ENCODE measurements at regions not wholly inside any gene's neighbourhood (a gene's known extent, or its start where the extent isn't known, plus 50 kb on each side); places are given as distances from the start of the nearest gene placed in this dataset.

GRCh38 chr2:221176667-221177066 lies 395.4 kb downstream of the EPHA4 start:
- no peaks in the 10 kb centered on the region for H3K36me3 Mint-ChIP-seq (ENCODE audit: low read depth)
- DNase-seq (ENCODE audit: low spot score): no peak
- no peak overlapping the region for H3K4me3 Mint-ChIP-seq
- H3K27me3 Mint-ChIP-seq (ENCODE audit: low read depth): no peaks in the 10 kb centered on the region
- H3K27ac Mint-ChIP-seq: no peak overlapping the region
- H3K9me3 Mint-ChIP-seq: no peaks in the 10 kb centered on the region
- H3K4me1 Mint-ChIP-seq (ENCODE audit: low read depth): no peaks in the 10 kb centered on the region

- Mint-ChIP-seq H3K36me3 (ENCODE audit: low read depth) (no peaks in the 10 kb centered on the region), H3K27me3 (ENCODE audit: low read depth) (no peaks in the 10 kb centered on the region), H3K27ac (no peak overlapping the region), H3K4me1 (ENCODE audit: low read depth) (no peaks in the 10 kb centered on the region), H3K9me3 (no peaks in the 10 kb centered on the region), H3K4me3 (no peak overlapping the region)
- no peak for DNase-seq (ENCODE audit: low spot score)
These were observed 394.0 kb downstream of the EPHA4 start for GRCh38 chr2:221178139-221178538.

GRCh38 chr2:221186873-221187272 lies 385.2 kb downstream of the EPHA4 start:
- Mint-ChIP-seq H3K4me3 (no peak overlapping the region), H3K4me1 (ENCODE audit: low read depth) (no peaks in the 10 kb centered on the region), H3K27ac (no peak overlapping the region), H3K9me3 (no peaks in the 10 kb centered on the region), H3K36me3 (ENCODE audit: low read depth) (no peaks in the 10 kb centered on the region), H3K27me3 (ENCODE audit: low read depth) (no peaks in the 10 kb centered on the region)
- no peak for DNase-seq (ENCODE audit: low spot score)

DNA sequence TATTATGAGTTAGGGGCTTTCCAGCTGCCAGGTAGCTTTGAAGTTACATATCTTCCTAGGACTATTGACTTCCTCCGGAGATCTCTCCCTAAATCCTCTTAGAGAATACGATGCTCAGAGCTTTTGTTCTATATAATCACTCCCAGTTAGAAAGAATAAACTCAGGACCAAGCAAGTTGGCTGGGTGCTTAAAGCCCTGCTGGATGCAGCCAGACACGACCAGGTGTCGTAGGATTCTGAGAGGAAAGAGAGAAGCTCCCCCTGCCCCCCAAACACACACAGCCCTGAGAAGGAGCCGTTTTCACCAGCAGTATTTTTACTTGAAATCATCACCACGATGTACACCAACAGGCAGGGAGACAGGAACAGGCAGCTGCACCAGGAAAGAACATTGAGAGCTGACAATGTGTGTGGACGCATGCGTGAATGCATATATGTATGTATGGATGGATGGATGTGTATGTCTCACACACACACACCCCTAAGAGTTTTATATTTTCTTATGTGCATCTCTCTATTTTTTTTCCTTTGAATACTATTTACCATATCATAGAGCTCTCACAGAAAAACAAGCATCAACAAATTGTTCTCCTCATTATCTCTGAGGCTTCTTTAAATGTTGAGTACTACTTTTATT lies 382.6 kb downstream of the EPHA4 start:
- no peak overlapping the region for H3K4me3 Mint-ChIP-seq
- H3K27me3 Mint-ChIP-seq (ENCODE audit: low read depth): no peaks in the 10 kb centered on the region
- H3K4me1 Mint-ChIP-seq (ENCODE audit: low read depth): no peaks in the 10 kb centered on the region
- H3K9me3 Mint-ChIP-seq: no peaks in the 10 kb centered on the region
- no peaks in the 10 kb centered on the region for H3K36me3 Mint-ChIP-seq (ENCODE audit: low read depth)
- no peak for DNase-seq (ENCODE audit: low spot score)
- no peak overlapping the region for H3K27ac Mint-ChIP-seq

- Mint-ChIP-seq H3K27ac (no peak overlapping the region), H3K4me1 (ENCODE audit: low read depth) (no peaks in the 10 kb centered on the region), H3K36me3 (ENCODE audit: low read depth) (no peaks in the 10 kb centered on the region), H3K27me3 (ENCODE audit: low read depth) (no peaks in the 10 kb centered on the region), H3K4me3 (no peak overlapping the region), H3K9me3 (no peaks in the 10 kb centered on the region)
- no peak for DNase-seq (ENCODE audit: low spot score)
These were observed 376.3 kb downstream of the EPHA4 start for GRCh38 chr2:221195829-221196228.

- H3K4me1 Mint-ChIP-seq (ENCODE audit: low read depth): no peaks in the 10 kb centered on the region
- no peak for DNase-seq (ENCODE audit: low spot score)
- H3K27ac Mint-ChIP-seq: no peak overlapping the region
- no peaks in the 10 kb centered on the region for H3K9me3 Mint-ChIP-seq
- no peaks in the 10 kb centered on the region for H3K36me3 Mint-ChIP-seq (ENCODE audit: low read depth)
- H3K4me3 Mint-ChIP-seq: no peak overlapping the region
- no peaks in the 10 kb centered on the region for H3K27me3 Mint-ChIP-seq (ENCODE audit: low read depth)
These were observed 374.8 kb downstream of the EPHA4 start for GRCh38 chr2:221197225-221197856.

GRCh38 chr2:221198309-221198708 lies 373.8 kb downstream of the EPHA4 start:
- H3K4me1 Mint-ChIP-seq (ENCODE audit: low read depth): no peaks in the 10 kb centered on the region
- no peak overlapping the region for H3K27ac Mint-ChIP-seq
- H3K4me3 Mint-ChIP-seq: no peak overlapping the region
- no peaks in the 10 kb centered on the region for H3K27me3 Mint-ChIP-seq (ENCODE audit: low read depth)
- H3K9me3 Mint-ChIP-seq: no peaks in the 10 kb centered on the region
- no peaks in the 10 kb centered on the region for H3K36me3 Mint-ChIP-seq (ENCODE audit: low read depth)
- DNase-seq (ENCODE audit: low spot score): no peak

DNA sequence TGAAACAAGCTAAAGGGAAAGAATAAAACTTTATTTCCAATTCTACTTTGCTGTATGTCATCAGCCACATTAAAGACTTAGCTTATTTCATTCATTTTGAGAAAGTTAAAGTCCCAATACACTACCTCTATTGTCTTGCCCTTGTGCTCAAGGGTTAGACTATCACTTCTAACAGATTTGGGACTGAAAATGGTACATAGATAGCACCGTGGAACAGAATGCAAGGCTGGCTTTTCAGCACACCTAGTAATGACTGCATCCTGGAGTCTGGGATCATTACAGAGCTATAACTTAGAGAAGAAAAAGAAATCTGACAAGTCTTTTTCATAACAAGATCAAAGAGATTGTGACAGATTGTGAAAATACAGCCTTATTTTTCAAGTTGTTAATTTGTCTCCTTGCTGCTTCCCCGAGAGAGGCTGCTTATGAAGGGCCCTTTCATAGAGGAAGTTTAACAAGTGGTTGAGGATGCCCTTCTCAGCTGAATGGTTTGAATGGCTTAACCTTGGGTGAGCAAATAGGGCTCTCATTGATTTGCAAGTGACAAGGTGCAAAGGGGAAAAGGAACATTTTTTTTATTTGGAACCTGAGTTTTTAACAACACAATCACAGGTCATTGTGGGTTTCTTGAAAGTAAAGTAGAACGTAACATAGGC lies 371.8 kb downstream of the EPHA4 start:
- no peaks in the 10 kb centered on the region for H3K36me3 Mint-ChIP-seq (ENCODE audit: low read depth)
- no peak overlapping the region for H3K4me3 Mint-ChIP-seq
- no peaks in the 10 kb centered on the region for H3K9me3 Mint-ChIP-seq
- H3K27me3 Mint-ChIP-seq (ENCODE audit: low read depth): no peaks in the 10 kb centered on the region
- no peak overlapping the region for H3K27ac Mint-ChIP-seq
- DNase-seq (ENCODE audit: low spot score): no peak
- H3K4me1 Mint-ChIP-seq (ENCODE audit: low read depth): no peaks in the 10 kb centered on the region

DNA sequence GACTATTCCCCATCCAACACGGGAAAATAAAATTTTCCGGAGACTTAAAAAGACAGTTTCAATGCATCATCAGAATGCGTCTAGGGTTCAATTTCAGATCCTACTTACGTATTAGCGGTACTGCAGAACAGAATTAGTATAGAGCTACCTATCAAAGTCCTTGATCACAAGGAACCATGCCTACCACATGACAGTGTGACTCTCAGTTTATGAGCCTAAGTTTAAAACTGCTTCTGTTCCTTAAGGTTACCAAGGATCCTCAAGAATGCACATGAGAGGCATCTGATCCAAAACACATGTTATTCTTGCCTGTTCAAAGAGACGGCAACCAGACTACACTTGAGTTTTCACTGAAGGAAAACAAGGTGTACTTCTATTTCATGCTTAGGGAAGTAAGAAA lies 369.7 kb downstream of the EPHA4 start:
- no peak overlapping the region for H3K4me3 Mint-ChIP-seq
- no peaks in the 10 kb centered on the region for H3K4me1 Mint-ChIP-seq (ENCODE audit: low read depth)
- H3K27ac Mint-ChIP-seq: no peak overlapping the region
- H3K9me3 Mint-ChIP-seq: no peaks in the 10 kb centered on the region
- no peaks in the 10 kb centered on the region for H3K36me3 Mint-ChIP-seq (ENCODE audit: low read depth)
- H3K27me3 Mint-ChIP-seq (ENCODE audit: low read depth): no peaks in the 10 kb centered on the region
- DNase-seq (ENCODE audit: low spot score): no peak

GRCh38 chr2:221203125-221203524 lies 369.0 kb downstream of the EPHA4 start:
- no peaks in the 10 kb centered on the region for H3K36me3 Mint-ChIP-seq (ENCODE audit: low read depth)
- no peak overlapping the region for H3K27ac Mint-ChIP-seq
- no peaks in the 10 kb centered on the region for H3K27me3 Mint-ChIP-seq (ENCODE audit: low read depth)
- no peak overlapping the region for H3K4me3 Mint-ChIP-seq
- no peaks in the 10 kb centered on the region for H3K9me3 Mint-ChIP-seq
- DNase-seq (ENCODE audit: low spot score): no peak
- H3K4me1 Mint-ChIP-seq (ENCODE audit: low read depth): no peaks in the 10 kb centered on the region

DNA sequence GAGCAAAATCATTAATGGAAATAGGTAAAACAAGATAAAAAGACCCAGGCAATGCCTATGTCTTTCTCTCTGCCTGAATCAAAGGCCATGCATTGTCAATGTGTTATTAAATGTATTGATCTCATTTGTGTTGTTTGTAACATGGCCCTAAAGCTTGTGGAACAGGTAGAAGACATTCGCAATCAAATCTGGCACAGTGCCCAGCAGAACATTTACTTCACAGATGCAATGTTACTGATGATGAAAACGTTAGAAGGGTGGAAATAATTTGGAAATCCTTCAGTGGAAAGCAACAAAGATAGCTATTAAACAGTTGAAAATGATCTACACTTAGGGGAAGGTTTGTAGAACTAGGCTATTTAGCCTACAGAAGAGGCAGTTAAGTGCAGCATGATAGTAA lies 368.2 kb downstream of the EPHA4 start:
- Mint-ChIP-seq H3K4me1 (ENCODE audit: low read depth) (no peaks in the 10 kb centered on the region), H3K27ac (no peak overlapping the region), H3K36me3 (ENCODE audit: low read depth) (no peaks in the 10 kb centered on the region), H3K27me3 (ENCODE audit: low read depth) (no peaks in the 10 kb centered on the region), H3K9me3 (no peaks in the 10 kb centered on the region), H3K4me3 (no peak overlapping the region)
- no peak for DNase-seq (ENCODE audit: low spot score)

GRCh38 chr2:221204699-221205098 lies 367.4 kb downstream of the EPHA4 start:
- no peak for DNase-seq (ENCODE audit: low spot score)
- no peaks in the 10 kb centered on the region for H3K27me3 Mint-ChIP-seq (ENCODE audit: low read depth)

GRCh38 chr2:221205103-221205673 lies 366.9 kb downstream of the EPHA4 start:
- no peak overlapping the region for H3K4me3 Mint-ChIP-seq
- DNase-seq (ENCODE audit: low spot score): no peak
- no peak overlapping the region for H3K27ac Mint-ChIP-seq
- no peaks in the 10 kb centered on the region for H3K4me1 Mint-ChIP-seq (ENCODE audit: low read depth)
- H3K36me3 Mint-ChIP-seq (ENCODE audit: low read depth): no peaks in the 10 kb centered on the region
- no peaks in the 10 kb centered on the region for H3K27me3 Mint-ChIP-seq (ENCODE audit: low read depth)
- no peaks in the 10 kb centered on the region for H3K9me3 Mint-ChIP-seq

More at GRCh38 chr2:221204699-221205098, 367.4 kb downstream of the EPHA4 start:
- Mint-ChIP-seq H3K27ac (no peak overlapping the region), H3K4me3 (no peak overlapping the region), H3K4me1 (ENCODE audit: low read depth) (no peaks in the 10 kb centered on the region), H3K36me3 (ENCODE audit: low read depth) (no peaks in the 10 kb centered on the region), H3K9me3 (no peaks in the 10 kb centered on the region)

GRCh38 chr2:221210686-221211085 lies 361.4 kb downstream of the EPHA4 start:
- Mint-ChIP-seq H3K27me3 (ENCODE audit: low read depth) (no peaks in the 10 kb centered on the region), H3K36me3 (ENCODE audit: low read depth) (no peaks in the 10 kb centered on the region), H3K4me3 (no peak overlapping the region), H3K27ac (no peak overlapping the region), H3K9me3 (no peaks in the 10 kb centered on the region), H3K4me1 (ENCODE audit: low read depth) (no peaks in the 10 kb centered on the region)
- no peak for DNase-seq (ENCODE audit: low spot score)

Measured in T-helper 2 cell treated with Interferon-gamma antibody and Interleukin-4, amounts not matched to agents 5 μg/mL and 100 μg/mL, for 36 hours (primary cell).